Activated CD4-positive, alpha-beta T cell treated with anti-CD3 and anti-CD28 coated beads for 4 hours (primary cell): ENCODE measurements at regions not wholly inside any gene's neighbourhood (a gene's known extent, or its start where the extent isn't known, plus 50 kb on each side); places are given as distances from the start of the nearest gene placed in this dataset.
A peak's percentile ranks its signal among the peaks of the same experiment; 100 is the strongest.
"Not testable (repeated sequence)": the region's sequence is repeated elsewhere in the genome, so short reads cannot be mapped to it uniquely, and the experiment has no call there.

Experiments
- DNase-seq, 2 donors: peaks; one replicate each; pipeline ENCODE4 v3.0.0-alpha.2; 2020

- DNase-seq, result peak; percentile 46 to 57
Measured at GRCh38 chr6:6724539-6725467, 136.3 kb downstream of the LY86 start.

DNA sequence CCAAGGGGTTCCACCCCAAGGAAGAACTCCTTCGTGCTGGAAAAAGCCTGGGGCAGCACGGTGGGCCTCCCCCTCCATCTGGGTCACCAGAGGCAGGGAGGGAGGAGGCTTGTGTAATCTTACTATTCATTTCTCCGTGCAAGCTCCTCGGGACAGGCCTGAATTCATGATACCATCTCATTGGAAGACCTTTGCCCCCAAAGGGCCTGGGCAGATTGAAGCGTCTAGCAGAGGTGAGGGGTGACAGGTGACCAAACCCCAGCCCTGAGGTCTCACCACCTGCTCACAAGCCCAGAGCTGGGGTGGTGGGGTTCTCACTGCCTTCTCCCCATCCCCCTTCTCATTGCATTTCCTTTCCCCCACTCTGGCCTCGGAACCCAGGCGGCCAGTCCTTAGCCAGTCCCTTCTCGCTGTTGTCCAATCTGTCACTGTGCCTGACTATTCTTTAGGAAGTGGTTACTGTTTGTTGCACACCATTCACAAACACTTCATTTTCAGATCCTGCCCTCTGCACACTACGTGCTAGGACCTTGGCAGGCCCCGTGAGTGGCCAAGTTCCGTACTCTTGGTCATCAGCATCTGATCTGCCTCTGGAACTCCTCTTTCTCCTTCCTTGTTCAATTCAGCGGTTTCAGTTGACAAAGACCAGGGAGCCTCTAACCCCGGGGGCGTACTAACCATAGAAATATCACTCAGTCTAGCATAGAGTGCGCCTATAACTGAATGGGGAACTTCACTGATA lies 137.1 kb downstream of the LY86 start:
- no peak for DNase-seq

DNA sequence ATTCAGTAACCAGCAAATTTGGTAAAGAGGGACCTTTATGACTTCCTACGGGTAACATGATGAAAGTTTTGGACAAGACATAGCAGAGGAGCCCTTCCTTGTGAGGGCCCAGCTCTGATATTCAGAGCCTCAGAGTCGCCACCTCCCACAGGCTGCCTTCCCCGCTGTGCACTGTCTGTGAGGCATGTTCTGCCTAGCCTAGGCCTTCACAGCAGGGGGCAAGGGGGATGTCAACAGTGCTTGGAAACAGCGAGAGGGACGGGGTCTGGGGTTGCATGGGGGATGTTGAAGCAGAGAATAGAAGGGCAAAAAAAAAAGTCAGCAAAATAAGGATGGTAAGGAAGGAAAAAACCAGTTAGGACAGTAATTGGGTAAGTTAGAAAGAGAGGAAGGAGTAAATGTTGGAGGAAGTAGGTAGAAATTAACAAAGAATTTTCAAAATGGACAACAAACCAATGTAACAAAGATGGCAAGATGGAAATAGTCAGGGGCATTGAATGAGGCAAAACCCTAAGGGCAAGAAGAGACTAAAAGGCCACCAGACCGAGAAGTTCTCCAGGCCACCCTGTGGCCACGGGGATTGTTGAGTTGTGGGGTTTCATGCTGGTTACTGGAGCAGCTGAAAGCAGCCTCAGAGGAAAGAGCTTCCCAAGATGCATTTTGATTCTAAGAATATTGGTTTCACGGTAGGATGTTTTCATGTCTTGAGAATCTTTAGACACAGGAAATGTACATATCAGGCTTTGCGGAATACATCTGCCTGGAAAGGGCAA lies 139.8 kb downstream of the LY86 start:
- DNase-seq, result no peak

DNA sequence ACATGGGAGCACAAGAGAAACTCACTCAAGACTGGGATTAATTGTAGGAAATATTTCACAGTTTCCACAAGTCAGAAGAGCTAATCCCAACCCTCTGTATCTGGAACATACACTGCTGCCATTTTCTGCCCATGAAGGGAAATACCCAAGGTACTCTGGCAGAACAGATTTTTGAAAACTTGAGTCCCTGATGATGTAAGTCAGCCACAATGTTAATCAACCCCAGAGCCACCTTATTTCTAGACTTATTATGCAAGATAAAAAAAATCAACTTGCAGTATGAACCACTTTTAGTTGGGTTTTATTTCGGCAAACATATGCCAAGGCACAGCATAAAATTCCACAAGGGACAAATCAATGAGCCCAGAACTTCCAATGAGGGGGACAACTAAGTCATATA lies 141.5 kb downstream of the LY86 start:
- DNase-seq, result no peak

DNA sequence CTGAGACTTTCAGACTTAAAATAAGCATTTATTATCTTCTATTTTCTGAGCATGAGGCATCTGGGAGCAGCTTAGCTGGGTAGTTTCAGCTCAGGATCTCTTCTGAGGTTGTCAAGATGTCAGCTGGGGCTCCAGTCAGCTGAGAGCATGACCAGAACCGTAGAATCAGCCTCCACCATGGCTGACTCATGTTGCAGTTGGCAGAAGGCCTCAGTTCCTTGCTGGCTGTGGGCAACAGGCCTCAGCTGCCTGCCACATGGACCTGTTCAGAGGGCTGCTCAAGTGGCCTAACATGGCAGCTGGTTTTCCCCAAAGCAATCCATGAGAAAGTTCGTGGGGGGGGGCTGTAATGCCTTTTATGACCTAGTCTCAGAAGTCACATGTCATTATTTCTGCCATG lies 142.3 kb downstream of the LY86 start:
- no peak for DNase-seq

DNA sequence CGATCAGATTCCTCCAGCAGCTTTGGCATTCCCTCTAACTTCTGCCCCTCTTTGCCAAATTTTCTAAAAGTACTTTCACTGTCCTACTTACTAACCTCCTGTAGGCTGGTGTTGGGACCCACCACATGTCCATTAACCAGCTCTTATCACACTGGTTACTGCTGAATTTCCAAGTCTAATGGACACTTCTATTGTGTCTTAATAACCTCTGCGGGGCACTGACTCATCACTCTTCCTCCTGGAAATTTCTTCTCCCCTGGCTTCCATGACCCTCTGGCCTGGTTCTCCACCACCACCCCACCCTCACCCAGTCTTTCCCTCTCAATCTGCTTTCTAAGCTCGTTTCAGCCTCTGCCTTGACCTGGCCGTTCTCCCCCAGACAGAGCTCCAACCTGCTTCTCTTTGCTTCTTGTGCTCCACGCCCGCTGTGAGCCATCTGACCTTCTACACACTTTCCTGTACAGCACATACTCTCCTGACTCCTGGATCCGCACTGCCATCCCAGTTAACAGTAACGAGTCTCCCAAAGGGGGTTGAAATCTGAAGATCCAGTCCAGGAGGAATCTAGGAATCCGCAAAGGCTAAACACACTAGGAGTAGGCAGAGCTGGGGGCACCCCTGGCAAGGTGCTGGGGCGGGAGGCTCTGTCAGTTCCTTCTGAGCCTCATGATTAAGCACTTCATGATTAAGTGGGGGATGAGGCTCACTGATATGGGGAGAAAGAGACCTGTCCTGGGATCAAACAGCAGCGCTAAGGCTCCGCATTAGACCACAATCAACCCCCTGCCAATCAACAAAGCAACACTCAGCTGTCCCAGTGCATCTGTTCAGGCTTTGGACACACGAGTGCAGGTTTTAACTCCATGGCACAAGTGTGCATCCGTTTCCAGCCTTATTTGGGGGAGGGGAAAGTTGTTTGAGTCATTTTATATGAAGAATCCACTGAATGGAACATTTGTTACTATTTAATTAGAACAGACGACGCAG lies 146.3 kb downstream of the LY86 start:
- DNase-seq, result no peak

- no peak for DNase-seq
Measured at GRCh38 chr6:6736791-6737654, 148.5 kb downstream of the LY86 start.

- DNase-seq, result no peak
Measured at GRCh38 chr6:6737671-6738070, 149.2 kb downstream of the LY86 start.

DNA sequence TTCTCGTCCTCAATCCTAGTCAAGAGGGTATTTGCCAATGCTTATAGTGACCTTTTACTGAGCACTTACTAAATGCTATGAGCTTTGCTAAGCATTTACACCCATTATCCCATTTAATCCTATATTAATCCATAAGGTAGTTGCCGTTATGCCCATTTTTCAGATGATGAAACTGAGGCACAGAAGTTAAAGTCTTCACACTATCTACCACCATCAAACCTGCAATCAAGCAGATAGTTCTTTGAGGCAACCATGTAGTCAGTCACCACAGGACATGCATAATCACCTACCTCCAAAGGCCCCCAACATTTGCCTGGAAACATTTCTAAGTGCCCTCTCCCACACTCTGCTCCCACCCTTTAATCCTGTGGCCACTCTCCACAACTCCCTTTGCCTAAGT lies 149.6 kb downstream of the LY86 start:
- no peak for DNase-seq

DNA sequence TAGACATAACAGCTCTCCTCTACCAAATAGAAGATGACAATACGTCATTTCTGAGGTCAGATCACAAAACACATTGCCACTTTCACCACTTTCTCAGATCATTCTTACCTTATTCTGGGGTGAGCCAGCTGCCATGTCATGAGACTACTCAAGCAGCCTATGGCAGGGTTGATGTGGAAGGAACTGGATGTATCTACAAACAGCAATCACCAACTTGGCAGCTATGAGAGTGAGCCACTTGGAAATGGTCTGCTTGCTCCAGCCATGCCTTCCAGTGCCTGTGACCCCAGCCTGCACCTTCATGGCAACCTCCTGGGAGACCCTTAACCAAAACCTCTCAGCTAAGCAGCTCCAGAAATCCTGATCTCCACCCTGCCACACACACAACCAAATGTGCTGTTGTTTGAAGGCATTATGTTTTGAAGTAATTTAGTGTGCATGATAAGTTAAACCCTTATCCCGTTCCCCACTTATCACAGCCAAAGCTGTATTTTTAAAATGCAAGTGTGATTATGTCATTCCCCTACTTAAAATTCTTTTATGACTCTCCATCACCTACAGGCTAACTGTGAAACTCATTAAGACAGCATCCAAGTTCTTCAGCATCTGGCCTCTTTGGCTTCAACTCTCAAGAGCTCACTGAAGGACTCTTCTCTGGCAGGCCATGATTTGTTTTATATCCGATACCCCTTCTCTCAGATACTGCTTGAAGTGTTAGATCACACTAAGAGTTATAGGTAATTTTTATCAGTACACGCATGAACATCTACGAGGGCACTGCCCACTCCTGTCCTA lies 150.6 kb downstream of the LY86 start:
- no peak for DNase-seq

GRCh38 chr6:6740595-6740994 lies 152.1 kb downstream of the LY86 start:
- DNase-seq, result no peak

GRCh38 chr6:6741264-6741663 lies 152.7 kb downstream of the LY86 start:
- DNase-seq, result no peak

- DNase-seq, result no peak
Measured at GRCh38 chr6:6742535-6742934, 154.0 kb downstream of the LY86 start.

- DNase-seq, result no peak
Measured at GRCh38 chr6:6744551-6744950, 156.0 kb downstream of the LY86 start.

- DNase-seq, result not testable (repeated sequence)
Measured at GRCh38 chr6:6745637-6746332, 157.3 kb downstream of the LY86 start.

DNA sequence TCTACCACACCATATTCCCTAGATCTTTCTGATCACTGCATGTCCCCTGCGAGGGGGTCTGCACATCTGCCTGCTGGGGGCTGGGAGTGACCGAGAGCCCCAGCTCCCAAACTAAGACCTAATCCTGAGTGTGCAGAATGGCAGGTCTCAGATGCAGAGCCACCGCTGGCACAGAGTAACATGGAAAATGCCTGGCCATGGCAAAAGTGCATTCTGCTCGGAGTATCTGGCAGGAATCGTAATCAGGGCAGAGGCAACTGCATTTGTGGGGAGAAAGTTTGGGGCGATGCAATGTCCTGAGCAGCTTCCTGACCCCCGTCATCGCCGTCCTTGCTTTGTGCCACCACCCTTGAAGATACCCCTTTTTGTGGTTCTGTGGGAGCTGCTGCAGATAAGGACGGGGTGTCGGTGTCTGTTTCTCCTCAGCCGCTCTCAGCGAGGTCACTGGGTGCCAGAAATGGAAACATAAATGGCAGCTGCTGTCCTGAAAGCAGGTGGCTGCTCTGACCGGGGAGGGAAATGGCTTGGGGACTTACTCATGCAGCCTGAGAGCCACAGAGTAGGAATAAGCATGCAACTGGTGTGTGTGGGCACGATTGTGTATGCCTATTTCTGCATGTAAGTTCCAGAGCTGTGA lies 157.9 kb downstream of the LY86 start:
- no peak for DNase-seq

- no peak for DNase-seq
Measured at GRCh38 chr6:6746970-6747338, 158.4 kb downstream of the LY86 start.

- DNase-seq, result no peak
Measured at GRCh38 chr6:6747371-6747770, 158.9 kb downstream of the LY86 start.

- no peak for DNase-seq
Measured at GRCh38 chr6:6748001-6748400, 159.5 kb downstream of the LY86 start.
